ENCODE measurements at regions not wholly inside any gene's neighbourhood (a gene's known extent, or its start where the extent isn't known, plus 50 kb on each side); places are given as distances from the start of the nearest gene placed in this dataset.

- no peak overlapping the region for H3K4me3 ChIP-seq
- TF ChIP-seq CTCF (IDR thresholded peaks at IDR 0.05): no peak
- no peak for TF ChIP-seq POLR2A (IDR thresholded peaks at IDR 0.05)
- no peaks in the 10 kb centered on the region for H3K36me3 ChIP-seq (ENCODE audit: low read depth, missing control alignments)
- no peak for DNase-seq
- H3K27ac ChIP-seq: no peak overlapping the region
- WGBS, 2 donors: 95 to 96% methylated on average over 1 of the region's 1 CpG
- H3K9me3 ChIP-seq: no peaks in the 10 kb centered on the region
- H3K4me1 ChIP-seq: no peaks in the 10 kb centered on the region
- intact Hi-C loops (cut with DNase I; ENCODE audit: low total_unique reads): no loop called here
- no peaks in the 10 kb centered on the region for H3K27me3 ChIP-seq
Measured at GRCh38 chr13:47349211-47349610, 452.4 kb upstream of the HTR2A start.

GRCh38 chr13:47337781-47338507, 441.1 kb upstream of the HTR2A start:
- Histone ChIP-seq H3K27ac (no peak overlapping the region), H3K36me3 (ENCODE audit: low read depth, missing control alignments) (no peaks in the 10 kb centered on the region), H3K27me3 (no peaks in the 10 kb centered on the region), H3K4me1 (no peaks in the 10 kb centered on the region), H3K4me3 (no peak overlapping the region), H3K9me3 (no peaks in the 10 kb centered on the region)
- DNase-seq: no peak
- TF ChIP-seq POLR2A (IDR thresholded peaks at IDR 0.05): no peak
- TF ChIP-seq CTCF (IDR thresholded peaks at IDR 0.05): no peak
- 82 to 86% methylated on average over 6 to 7 of the region's 7 CpGs for WGBS, 2 donors
- intact Hi-C loops (cut with DNase I; ENCODE audit: low total_unique reads): no loop called here

- DNase-seq: no peak
- no peaks in the 10 kb centered on the region for H3K36me3 ChIP-seq (ENCODE audit: low read depth, missing control alignments)
- no peak overlapping the region for H3K27ac ChIP-seq
Measured at GRCh38 chr13:47334173-47334572, 437.3 kb upstream of the HTR2A start.

GRCh38 chr13:47332149-47332548, 435.3 kb upstream of the HTR2A start:
- no peaks in the 10 kb centered on the region for H3K4me1 ChIP-seq
- no peak overlapping the region for H3K27ac ChIP-seq
- no peaks in the 10 kb centered on the region for H3K27me3 ChIP-seq
- no peak overlapping the region for H3K4me3 ChIP-seq
- no peak for DNase-seq
- intact Hi-C loops (cut with DNase I; ENCODE audit: low total_unique reads): no loop called here
- H3K36me3 ChIP-seq (ENCODE audit: low read depth, missing control alignments): no peaks in the 10 kb centered on the region
- TF ChIP-seq POLR2A (IDR thresholded peaks at IDR 0.05) (no peak), CTCF (IDR thresholded peaks at IDR 0.05) (no peak)
- no peaks in the 10 kb centered on the region for H3K9me3 ChIP-seq
- 91 to 93% methylated on average over 4 of the region's 4 CpGs for WGBS, 2 donors

More at GRCh38 chr13:47334173-47334572, 437.3 kb upstream of the HTR2A start:
- no peaks in the 10 kb centered on the region for H3K27me3 ChIP-seq
- H3K4me1 ChIP-seq: no peaks in the 10 kb centered on the region
- H3K4me3 ChIP-seq: no peak overlapping the region
- TF ChIP-seq POLR2A (IDR thresholded peaks at IDR 0.05) (no peak), CTCF (IDR thresholded peaks at IDR 0.05) (no peak)
- H3K9me3 ChIP-seq: no peaks in the 10 kb centered on the region
- intact Hi-C loops (cut with DNase I; ENCODE audit: low total_unique reads): no loop called here
- WGBS, 2 donors: 39 to 57% methylated on average over 3 of the region's 3 CpGs

- Histone ChIP-seq H3K27ac (no peak overlapping the region), H3K36me3 (ENCODE audit: low read depth, missing control alignments) (no peaks in the 10 kb centered on the region), H3K27me3 (no peaks in the 10 kb centered on the region), H3K9me3 (no peaks in the 10 kb centered on the region), H3K4me1 (no peaks in the 10 kb centered on the region), H3K4me3 (no peak overlapping the region)
- no peak for TF ChIP-seq POLR2A (IDR thresholded peaks at IDR 0.05)
- TF ChIP-seq CTCF (IDR thresholded peaks at IDR 0.05): no peak
- intact Hi-C loops (cut with DNase I; ENCODE audit: low total_unique reads): no loop called here
- no peak for DNase-seq
- WGBS, 2 donors: 85 to 86% methylated on average over 6 of the region's 6 CpGs
Measured at GRCh38 chr13:47330031-47330430, 433.2 kb upstream of the HTR2A start.
